Lung (tissue), 11 donors: ENCODE measurements at regions not wholly inside any gene's neighbourhood (a gene's known extent, or its start where the extent isn't known, plus 50 kb on each side); places are given as distances from the start of the nearest gene placed in this dataset.

Experiments used
- ATAC-seq: fragments of 200-7000 bp; cut with Tn5 transposase; one replicate; pipeline ENCODE4 v1.9.1; 2020; ENCODE audit warnings: moderate number of reproducible peaks; ENCODE audit not compliant: insufficient read depth, low FRiP score
- DNase-seq, 3 donors: peaks; one replicate each; pipeline ENCODE4 v3.0.0-alpha.2; 2013 to 2017
- H3K27ac ChIP-seq, 2 donors: one replicate each; pipeline ENCODE4 v1.5.1; 2013; ENCODE audit warnings: mild to moderate bottlenecking in 2 of 2, moderate library complexity in 2 of 2, control low read depth in 1 of 2, inconsistent platforms in 1 of 2, low read depth in 1 of 2, low read length in 1 of 2
- H3K27me3 ChIP-seq, 3 donors: one replicate each; pipeline ENCODE4 v1.5.1; 2013; ENCODE audit warnings: low read length in 2 of 3; ENCODE audit not compliant: control insufficient read depth in 3 of 3, insufficient read depth in 3 of 3
- H3K36me3 ChIP-seq, 4 donors: one replicate each; pipeline ENCODE4 v1.5.1; 2013; ENCODE audit warnings: low read length in 4 of 4, mild to moderate bottlenecking in 1 of 4, moderate library complexity in 1 of 4; ENCODE audit not compliant: control insufficient read depth in 4 of 4, insufficient read depth in 4 of 4
- H3K4me1 ChIP-seq, 5 donors: one replicate each; pipeline ENCODE4 v1.5.1; 2013; ENCODE audit warnings: low read length in 5 of 5, mild to moderate bottlenecking in 2 of 5, moderate library complexity in 1 of 5; ENCODE audit not compliant: control insufficient read depth in 5 of 5, insufficient read depth in 5 of 5
- H3K4me3 ChIP-seq: one replicate; pipeline ENCODE4 v1.5.1; 2013; ENCODE audit warnings: mild to moderate bottlenecking, control low read depth, moderate library complexity
- H3K9ac ChIP-seq, 2 donors: one replicate each; pipeline ENCODE4 v1.5.1; 2013; ENCODE audit warnings: low read length in 2 of 2, control low read depth in 1 of 2; ENCODE audit not compliant: insufficient read depth in 1 of 2
- H3K9me3 ChIP-seq, 4 donors: one replicate each; pipeline ENCODE4 v1.5.1; 2013; ENCODE audit warnings: low read length in 3 of 4, mild to moderate bottlenecking in 1 of 4, moderate library complexity in 1 of 4; ENCODE audit not compliant: control insufficient read depth in 4 of 4, insufficient read depth in 3 of 4
- CTCF ChIP-seq: IDR thresholded peaks from 2 replicates; pipeline ENCODE4 v1.5.1; 2012; ENCODE audit warnings: mild to moderate bottlenecking; ENCODE audit errors: control extremely low read depth, extremely low read depth
- WGBS, 2 donors: extraction: QIAGEN DNeasy Blood & Tissue Kit; methylation state at CpG; one replicate each; pipeline ENCODE4 v1.1.7; 2013; 5-methylcytosine and 5-hydroxymethylcytosine counted together
- donor health status: control.
- donor health status: control.
- donor health status: Bipolar disorder and iron deficiency.
- donor health status: healthy.
- donor health status: DM: yes; HTN: yes; CAD: no.

GRCh38 chr13:91277013-91277676 is 70.3 kb upstream of the MIR17HG start:
- no peak overlapping the region for H3K9ac ChIP-seq
- ATAC-seq = no peak
- WGBS, 2 donors = 90 to 93% methylated on average over 5 of the region's 5 CpGs
- DNase-seq = no peak
- no peaks in the 10 kb centered on the region for H3K4me1 ChIP-seq
- H3K9me3 ChIP-seq = no peaks in the 10 kb centered on the region
- no peaks in the 10 kb centered on the region for H3K27me3 ChIP-seq
- H3K4me3 ChIP-seq = no peak overlapping the region
- H3K36me3 ChIP-seq = no peaks in the 10 kb centered on the region
- no peak for TF ChIP-seq CTCF
- no peak overlapping the region for H3K27ac ChIP-seq

- no peaks in the 10 kb centered on the region for H3K4me1 ChIP-seq
- no peak overlapping the region for H3K9ac ChIP-seq
- TF ChIP-seq CTCF = no peak
- H3K27me3 ChIP-seq = no peaks in the 10 kb centered on the region
- no peak for DNase-seq
- no peaks in the 10 kb centered on the region for H3K36me3 ChIP-seq
- H3K4me3 ChIP-seq = no peak overlapping the region
- ATAC-seq = no peak
- WGBS, 2 donors = 89% methylated on average over 3 of the region's 3 CpGs
- H3K27ac ChIP-seq = no peak overlapping the region
- no peaks in the 10 kb centered on the region for H3K9me3 ChIP-seq
Observed at GRCh38 chr13:91278291-91278690, 69.2 kb upstream of the MIR17HG start.

GRCh38 chr13:91278888-91279287 is 68.6 kb upstream of the MIR17HG start:
- DNase-seq (no peak), ATAC-seq (no peak)
- no peaks in the 10 kb centered on the region for H3K36me3 ChIP-seq
- no peaks in the 10 kb centered on the region for H3K4me1 ChIP-seq
- H3K9me3 ChIP-seq = no peaks in the 10 kb centered on the region
- H3K27me3 ChIP-seq = no peaks in the 10 kb centered on the region
- no peak for TF ChIP-seq CTCF
- H3K9ac ChIP-seq = no peak overlapping the region
- no peak overlapping the region for H3K4me3 ChIP-seq
- no peak overlapping the region for H3K27ac ChIP-seq
- WGBS, 2 donors = 33 to 65% methylated on average over 2 of the region's 2 CpGs

GRCh38 chr13:91280801-91281200 is 66.7 kb upstream of the MIR17HG start:
- Histone ChIP-seq H3K9ac (no peak overlapping the region), H3K4me3 (no peak overlapping the region), H3K27ac (no peak overlapping the region), H3K36me3 (no peaks in the 10 kb centered on the region), H3K4me1 (no peaks in the 10 kb centered on the region), H3K27me3 (no peaks in the 10 kb centered on the region), H3K9me3 (no peaks in the 10 kb centered on the region)
- no peak for TF ChIP-seq CTCF
- ATAC-seq (no peak), DNase-seq (peak in 1 of 3 donors; percentile 2)
- 6 to 26% methylated on average over 2 of the region's 2 CpGs for WGBS, 2 donors
